K562 (cell line): ENCODE measurements at regions not wholly inside any gene's neighbourhood (a gene's known extent, or its start where the extent isn't known, plus 50 kb on each side); places are given as distances from the start of the nearest gene placed in this dataset.

Experiments
- ATAC-seq: fragments of 200-7000 bp; cut with Tn5 transposase; 3 replicates; pipeline ENCODE4 v1.9.1; 2020; ENCODE audit warnings: moderate library complexity
- BruUV-seq: library from RNA; stranded (reverse); fragments of 400-500 nt; replicated peaks from 2 replicates; lab custom pipeline; 2021; lab: Mats Ljungman, UMichigan
- CTCF ChIA-PET: fragments of 300-600 bp; formaldehyde crosslinking; extraction: SDS; loops from one replicate; lab custom pipeline; 2021; ENCODE audit warnings: low intra/inter-chr PET ratio; lab: Yijun Ruan, JAX
- POLR2A ChIA-PET: fragments of 300-600, 350-650 bp; sonication (Branson Sonifier 250); formaldehyde crosslinking; extraction: SDS; loops from one replicate; lab custom pipeline; 2021; ENCODE audit warnings: antibody characterized with exemption, inconsistent platforms; lab: Yijun Ruan, JAX
- DNase-seq, 4 experiments: peaks; one replicate each; pipeline versions ENCODE4 v3.0.0 to v3.0.0-alpha.2; 2011 to 2018; ENCODE audit warnings: low spot score in 3 of 4, mixed read lengths in 3 of 4; ENCODE audit errors: extremely low read depth in 1 of 4
- FAIRE-seq: peaks from 2 replicates; lab custom pipeline; 2011; peaks lifted over from hg19 to GRCh38; lab: Jason Lieb, UNC
- H2AFZ ChIP-seq: 2 replicates; pipeline ENCODE4 v1.6.0; 2011; ENCODE audit warnings: low read depth, low read length, control low read depth, inconsistent platforms
- H3K27ac ChIP-seq: fragments of 200-600 bp; 3 replicates; pipeline ENCODE4 v1.8.0; 2011; ENCODE audit warnings: low read depth, mild to moderate bottlenecking, control low read depth, inconsistent platforms, low read length, moderate library complexity, mixed read lengths; ENCODE audit errors: extremely low read depth
- H3K27me3 ChIP-seq, 2 experiments: fragments of 300-600 bp in 1 of 2; 2 replicates in 1 of 2; 3 replicates in 1 of 2; pipeline versions ENCODE4 v1.6.0 to v1.8.0; 2011; ENCODE audit warnings: inconsistent platforms in 2 of 2, low read length in 2 of 2, mild to moderate bottlenecking in 1 of 2, mixed read lengths in 1 of 2, moderate library complexity in 1 of 2; ENCODE audit not compliant: control insufficient read depth in 2 of 2, insufficient read depth in 2 of 2
- H3K36me3 ChIP-seq: fragments of 300-600 bp; 3 replicates; pipeline ENCODE4 v1.8.0; 2011; ENCODE audit warnings: mild to moderate bottlenecking, low read length, inconsistent platforms; ENCODE audit not compliant: control insufficient read depth, insufficient read depth
- H3K4me1 ChIP-seq, 2 experiments: fragments of 200-600 bp in 1 of 2; replicated peaks in 1 of 2; 2 replicates in 1 of 2; 3 replicates in 1 of 2; pipeline versions ENCODE4 v1.5.1 to v1.8.0; 2011; ENCODE audit warnings: inconsistent platforms in 2 of 2, low read length in 2 of 2, mild to moderate bottlenecking in 1 of 2, mixed read lengths in 1 of 2, moderate library complexity in 1 of 2; ENCODE audit not compliant: control insufficient read depth in 2 of 2, insufficient read depth in 2 of 2
- H3K4me2 ChIP-seq: 2 replicates; pipeline ENCODE4 v1.6.1; 2011; ENCODE audit warnings: low read length, control low read depth, inconsistent platforms, mixed read lengths; ENCODE audit not compliant: insufficient read depth
- H3K4me3 ChIP-seq: fragments of 200-600 bp; sonication (generic), shearing (Covaris generic); 2 replicates; pipeline ENCODE4 v1.5.1; 2016; ENCODE audit warnings: control low read depth, inconsistent platforms
- H3K79me2 ChIP-seq: fragments of 200-600 bp; 3 replicates; pipeline ENCODE4 v1.8.0; 2011; ENCODE audit warnings: low read length, inconsistent platforms; ENCODE audit not compliant: control insufficient read depth, insufficient read depth
- H3K9ac ChIP-seq, 2 experiments: 2 replicates each; pipeline versions ENCODE4 v1.6.0 to v1.6.1; 2011; ENCODE audit warnings: low read depth in 2 of 2, low read length in 2 of 2, control low read depth in 1 of 2, inconsistent platforms in 1 of 2, mild to moderate bottlenecking in 1 of 2, mixed read lengths in 1 of 2; ENCODE audit not compliant: insufficient read depth in 1 of 2
- H3K9me1 ChIP-seq: one replicate; pipeline ENCODE4 v1.6.0; 2011; ENCODE audit warnings: inconsistent platforms, mild to moderate bottlenecking, low read length, moderate library complexity; ENCODE audit not compliant: control insufficient read depth, insufficient read depth
- H3K9me3 ChIP-seq: replicated peaks from 2 replicates; pipeline ENCODE4 v1.5.1; 2011; ENCODE audit warnings: low read depth, low read length, inconsistent platforms; ENCODE audit not compliant: control insufficient read depth, insufficient read depth
- H4K20me1 ChIP-seq: replicated peaks from 2 replicates; pipeline ENCODE4 v1.6.1; 2011; ENCODE audit warnings: low read length, inconsistent platforms, mixed read lengths; ENCODE audit not compliant: control insufficient read depth, insufficient read depth
- CCNT2 ChIP-seq: IDR thresholded peaks from 2 replicates; pipeline ENCODE4 v1.6.1; 2011; ENCODE audit warnings: borderline replicate concordance, low read depth, mild to moderate bottlenecking, moderate library complexity, mixed read lengths, low read length; ENCODE audit not compliant: insufficient read length; ENCODE audit errors: extremely low read depth
- GATA2 ChIP-seq: sonication (generic); formaldehyde crosslinking; IDR thresholded peaks from 2 replicates; pipeline ENCODE4 v1.4.0; 2020; ENCODE audit warnings: mild to moderate bottlenecking, missing genetic modification reagents
- MED1 ChIP-seq: sonication (generic); formaldehyde crosslinking; IDR thresholded peaks from 2 replicates; pipeline ENCODE4 v1.8.1; 2023; ENCODE audit warnings: missing genetic modification reagents, borderline replicate concordance
- MXI1 ChIP-seq: IDR thresholded peaks from 2 replicates; pipeline ENCODE4 v1.6.1; 2011; ENCODE audit warnings: low read depth, mild to moderate bottlenecking, improper control_type of control experiment, low read length
- NFIC ChIP-seq: fragments of 450-650 bp; IDR thresholded peaks from 2 replicates; pipeline ENCODE4 v1.6.1; 2017; ENCODE audit warnings: mild to moderate bottlenecking, inconsistent platforms
- NFIX ChIP-seq: fragments of 250-450 bp; sonication (Bioruptor Pico); IDR thresholded peaks from 2 replicates; pipeline ENCODE4 v1.4.0; 2020; ENCODE audit warnings: low read depth, mild to moderate bottlenecking, moderate library complexity
- POU5F1 ChIP-seq: fragments of 150-350 bp; IDR thresholded peaks from 2 replicates; pipeline ENCODE4 v1.6.1; 2014; ENCODE audit warnings: borderline replicate concordance, low read length, low read depth, mild to moderate bottlenecking; ENCODE audit not compliant: partially characterized antibody
- RFX5 ChIP-seq: IDR thresholded peaks from 2 replicates; pipeline ENCODE4 v1.6.1; 2011; ENCODE audit warnings: low read depth, mild to moderate bottlenecking, improper control_type of control experiment, low read length
- ZNF324 ChIP-seq: fragments of 250-450 bp; sonication (Bioruptor Pico); IDR thresholded peaks from 2 replicates; pipeline ENCODE4 v1.4.0; 2020; ENCODE audit warnings: mild to moderate bottlenecking
- ZNF644 ChIP-seq: fragments of 200-800 bp; sonication (Bioruptor generic); IDR thresholded peaks from 2 replicates; pipeline ENCODE4 v1.6.1; 2016; ENCODE audit warnings: low read depth, missing genetic modification characterization, missing compliant biosample characterization
- ZNF764 ChIP-seq: fragments of 250-450 bp; sonication (Bioruptor Pico); IDR thresholded peaks from 2 replicates; pipeline ENCODE4 v1.4.0; 2020; ENCODE audit warnings: low read depth, mild to moderate bottlenecking, moderate library complexity
- WGBS: fragments of 100-300 bp; shearing (Covaris generic); methylation state at CpG from one replicate; pipeline ENCODE4 v1.1.6; 2016; ENCODE audit warnings: low coverage, mixed read lengths; ENCODE audit not compliant: insufficient coverage; ENCODE audit errors: missing lambda C conversion rate; 5-methylcytosine and 5-hydroxymethylcytosine counted together
- in situ Hi-C: fragments of 300-500 bp; cut with MboI; formaldehyde crosslinking; loops from 4 replicates; pipeline ENCODE4 v1.15.0; 2018; ENCODE audit warnings: inconsistent platforms, mixed read lengths
- intact Hi-C: fragments of 100-400 bp; cut with micrococcal nuclease; formaldehyde crosslinking; loops from 2 replicates; pipeline ENCODE4 v1.14.2; 2022
- TF ChIP-seq, protein P1 (sequence below): fragments of 250-450 bp; sonication (Bioruptor Pico); IDR thresholded peaks from 2 replicates; pipeline ENCODE4 v1.5.0; 2021

DNA sequence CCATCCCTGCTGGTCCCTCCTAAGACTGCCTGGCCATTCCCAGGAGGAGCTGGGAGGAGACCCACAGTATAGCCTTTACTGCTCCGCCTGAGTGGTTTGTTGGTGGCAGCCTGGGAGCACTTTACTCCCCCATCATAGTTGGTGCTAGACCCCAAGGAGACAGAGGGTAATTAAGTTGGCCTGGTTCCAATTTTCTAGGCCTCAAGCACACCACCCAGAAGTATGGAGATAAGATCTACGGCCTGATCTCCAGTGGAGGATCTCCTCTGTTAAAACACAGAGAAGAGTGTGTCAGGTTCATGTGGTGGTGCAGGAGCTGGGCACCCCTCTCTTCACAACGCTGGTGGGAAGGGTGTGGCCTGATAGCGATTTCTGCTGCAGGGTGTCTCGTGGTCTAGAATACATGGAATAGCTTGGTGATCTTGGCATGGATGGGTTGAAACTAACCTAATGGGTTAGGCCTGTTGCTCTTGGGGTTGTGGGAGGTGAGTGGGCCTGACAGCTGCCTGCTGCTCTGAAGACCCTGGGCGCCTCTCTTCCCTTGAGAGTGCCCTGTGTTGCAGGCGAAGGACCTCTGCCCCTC, 68.5 kb downstream of the FASLG start:
- ChIA-PET CTCF (interaction anchor here (0.6 kb wide), 1 partner anchor 21 kb away, joined by 3 read pairs; no protein-coding TSS in a partner anchor), POLR2A (interaction anchor here (0.7 kb wide), 1 partner anchor 15 kb away, joined by 3 read pairs; no protein-coding TSS in a partner anchor)
- no TSS peak for BruUV-seq
- WGBS, result 45% methylated on average over 5 of the region's 7 CpGs
- Histone ChIP-seq H3K36me3 (no peaks in the 10 kb centered on the region), H3K4me3 (no peak overlapping the region), H3K79me2 (no peaks in the 10 kb centered on the region), H3K9me3 (no peaks in the 10 kb centered on the region), H4K20me1 (no peaks in the 10 kb centered on the region), H2AFZ (no peak overlapping the region), H3K27ac (no peak overlapping the region), H3K4me2 (no peak overlapping the region), H3K9ac (no peak overlapping the region), H3K27me3 (no peaks in the 10 kb centered on the region), H3K9me1 (no peaks in the 10 kb centered on the region), H3K4me1 (no peaks in the 10 kb centered on the region; a peak in 2 of 5 replicates)
- ATAC-seq (no peak), FAIRE-seq (no peak), DNase-seq (no peak)
- in situ Hi-C loops, result loop anchor here (5.0 to 25.0 kb wide), 2 partner anchors 275 to 1360 kb away; no protein-coding TSS in a partner anchor
- intact Hi-C loops, result loop anchor here (5.0 kb wide), 1 partner anchor 725 kb away; no protein-coding TSS in a partner anchor
- 0 out of 2 replicates have a peak, but pooled peaks have one; percentile 40 for TF ChIP-seq NFIX (CRISPR knock-in tag)
- TF ChIP-seq GATA2 (CRISPR knock-in tag), result no peak
- no peak for TF ChIP-seq ZNF324
- TF ChIP-seq MXI1, result no peak
- TF ChIP-seq POU5F1, result no peak
- TF ChIP-seq, protein P1, sequence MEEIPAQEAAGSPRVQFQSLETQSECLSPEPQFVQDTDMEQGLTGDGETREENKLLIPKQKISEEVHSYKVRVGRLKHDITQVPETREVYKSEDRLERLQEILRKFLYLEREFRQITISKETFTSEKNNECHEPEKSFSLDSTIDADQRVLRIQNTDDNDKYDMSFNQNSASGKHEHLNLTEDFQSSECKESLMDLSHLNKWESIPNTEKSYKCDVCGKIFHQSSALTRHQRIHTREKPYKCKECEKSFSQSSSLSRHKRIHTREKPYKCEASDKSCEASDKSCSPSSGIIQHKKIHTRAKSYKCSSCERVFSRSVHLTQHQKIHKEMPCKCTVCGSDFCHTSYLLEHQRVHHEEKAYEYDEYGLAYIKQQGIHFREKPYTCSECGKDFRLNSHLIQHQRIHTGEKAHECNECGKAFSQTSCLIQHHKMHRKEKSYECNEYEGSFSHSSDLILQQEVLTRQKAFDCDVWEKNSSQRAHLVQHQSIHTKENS (CRISPR knock-in tag), result no peak
- TF ChIP-seq ZNF644 (tag), result no peak
- no peak for TF ChIP-seq RFX5
- TF ChIP-seq CCNT2, result no peak
- TF ChIP-seq MED1, result 0 out of 2 replicates have a peak, but pooled peaks have one; percentile 65
- no peak for TF ChIP-seq ZNF764 (CRISPR knock-in tag)
- TF ChIP-seq NFIC, result peak; percentile 89
